ENCODE measurements at regions not wholly inside any gene's neighbourhood (a gene's known extent, or its start where the extent isn't known, plus 50 kb on each side); places are given as distances from the start of the nearest gene placed in this dataset.

DNA sequence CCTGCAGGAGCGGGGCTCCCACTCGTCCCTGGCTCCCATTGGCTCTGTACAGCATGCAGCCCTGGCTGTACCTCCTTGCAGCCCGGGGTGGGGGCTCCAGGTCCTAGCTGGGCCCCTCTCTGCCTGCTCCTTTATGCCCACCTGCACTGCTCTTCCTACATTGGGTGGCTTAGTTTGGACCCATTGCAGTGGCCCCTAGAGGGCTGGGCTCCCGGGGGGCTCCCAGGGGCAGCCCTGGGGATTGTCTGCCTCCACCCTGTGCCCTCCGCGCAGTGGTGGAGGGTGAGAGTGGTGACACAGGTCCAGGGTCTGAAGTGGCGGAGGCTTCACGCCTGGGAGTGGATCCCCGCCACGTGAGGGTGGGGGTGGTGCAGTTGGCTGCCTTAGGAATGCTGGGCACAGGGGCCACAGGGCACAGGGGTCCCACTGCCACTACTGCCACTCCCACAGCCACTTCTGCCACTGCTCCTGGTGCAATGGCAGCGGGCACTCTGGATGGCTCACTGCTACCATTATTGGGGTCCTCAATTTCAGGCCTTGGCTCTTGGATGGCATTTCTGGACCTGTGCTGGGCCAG, 177.1 kb downstream of the ARL4A start:
- no peaks in the 10 kb centered on the region for H3K36me3 ChIP-seq (ENCODE audit: low read length)
- H2AFZ ChIP-seq (ENCODE audit: low read depth, low read length, severe bottlenecking): no peak overlapping the region
- H4K20me1 ChIP-seq (ENCODE audit: low read depth, low read length): no peaks in the 10 kb centered on the region
- H3F3A ChIP-seq (ENCODE audit: insufficient read depth): no peaks in the 10 kb centered on the region
- no peak overlapping the region for H3K27ac ChIP-seq (ENCODE audit: low read depth, low read length)
- no peak overlapping the region for H3K4me3 ChIP-seq (ENCODE audit: insufficient read depth, low read length, poor library complexity, severe bottlenecking)
- no peak overlapping the region for H3K4me2 ChIP-seq (ENCODE audit: low read depth, low read length, poor library complexity, severe bottlenecking)
- H3K9ac ChIP-seq (ENCODE audit: low read length): no peak overlapping the region
- H3K9me2 ChIP-seq (replicated peaks; ENCODE audit: insufficient read depth, low read length): no peaks in the 10 kb centered on the region
- no peaks in the 10 kb centered on the region for H3K9me3 ChIP-seq (ENCODE audit: insufficient read depth, low read length)
- TF ChIP-seq EZH2phosphoT487 (conservative IDR thresholded peaks at IDR 0.05; ENCODE audit: low read length): no peak
- TF ChIP-seq, protein P1, sequence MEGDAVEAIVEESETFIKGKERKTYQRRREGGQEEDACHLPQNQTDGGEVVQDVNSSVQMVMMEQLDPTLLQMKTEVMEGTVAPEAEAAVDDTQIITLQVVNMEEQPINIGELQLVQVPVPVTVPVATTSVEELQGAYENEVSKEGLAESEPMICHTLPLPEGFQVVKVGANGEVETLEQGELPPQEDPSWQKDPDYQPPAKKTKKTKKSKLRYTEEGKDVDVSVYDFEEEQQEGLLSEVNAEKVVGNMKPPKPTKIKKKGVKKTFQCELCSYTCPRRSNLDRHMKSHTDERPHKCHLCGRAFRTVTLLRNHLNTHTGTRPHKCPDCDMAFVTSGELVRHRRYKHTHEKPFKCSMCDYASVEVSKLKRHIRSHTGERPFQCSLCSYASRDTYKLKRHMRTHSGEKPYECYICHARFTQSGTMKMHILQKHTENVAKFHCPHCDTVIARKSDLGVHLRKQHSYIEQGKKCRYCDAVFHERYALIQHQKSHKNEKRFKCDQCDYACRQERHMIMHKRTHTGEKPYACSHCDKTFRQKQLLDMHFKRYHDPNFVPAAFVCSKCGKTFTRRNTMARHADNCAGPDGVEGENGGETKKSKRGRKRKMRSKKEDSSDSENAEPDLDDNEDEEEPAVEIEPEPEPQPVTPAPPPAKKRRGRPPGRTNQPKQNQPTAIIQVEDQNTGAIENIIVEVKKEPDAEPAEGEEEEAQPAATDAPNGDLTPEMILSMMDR (IDR thresholded peaks at IDR 0.05; ENCODE audit: insufficient read depth, low read length, poor library complexity, severe bottlenecking): no peak
- 0 out of 2 replicates have a peak, but pooled peaks cover 3% of the 10 kb centered on the region for H3K27me3 ChIP-seq (ENCODE audit: low read length)
- H3K79me2 ChIP-seq (ENCODE audit: insufficient read depth, low read length): no peaks in the 10 kb centered on the region

DNA sequence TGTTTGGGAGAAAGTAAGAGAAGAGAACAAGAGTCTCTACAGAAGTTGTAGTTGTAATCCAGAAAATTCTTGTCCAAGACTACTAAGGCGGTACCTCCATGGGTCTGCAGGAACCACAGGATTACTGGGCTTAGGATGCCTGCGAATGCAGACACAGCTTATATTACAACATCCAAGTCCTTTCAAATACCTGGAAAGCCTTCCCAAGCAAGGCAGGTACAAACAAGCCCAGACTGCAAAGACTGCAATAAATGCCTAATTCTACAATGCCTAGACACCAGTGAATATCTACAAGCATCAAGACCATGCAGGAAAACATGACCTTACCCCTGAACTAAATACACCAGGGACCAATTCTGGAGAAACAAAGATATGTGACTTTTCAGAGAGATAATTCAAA, 178.2 kb downstream of the ARL4A start:
- Histone ChIP-seq H3K9me2 (replicated peaks; ENCODE audit: insufficient read depth, low read length) (no peaks in the 10 kb centered on the region), H3K4me2 (ENCODE audit: low read depth, low read length, poor library complexity, severe bottlenecking) (no peak overlapping the region), H3F3A (ENCODE audit: insufficient read depth) (no peaks in the 10 kb centered on the region), H4K20me1 (ENCODE audit: low read depth, low read length) (no peaks in the 10 kb centered on the region), H2AFZ (ENCODE audit: low read depth, low read length, severe bottlenecking) (no peak overlapping the region), H3K27ac (ENCODE audit: low read depth, low read length) (no peak overlapping the region), H3K79me2 (ENCODE audit: insufficient read depth, low read length) (no peaks in the 10 kb centered on the region), H3K9me3 (ENCODE audit: insufficient read depth, low read length) (no peaks in the 10 kb centered on the region), H3K4me3 (ENCODE audit: insufficient read depth, low read length, poor library complexity, severe bottlenecking) (no peak overlapping the region), H3K9ac (ENCODE audit: low read length) (no peak overlapping the region), H3K36me3 (ENCODE audit: low read length) (no peaks in the 10 kb centered on the region), H3K27me3 (ENCODE audit: low read length) (0 out of 2 replicates have a peak, but pooled peaks cover 3% of the 10 kb centered on the region)
- no peak for TF ChIP-seq EZH2phosphoT487 (conservative IDR thresholded peaks at IDR 0.05; ENCODE audit: low read length)
- TF ChIP-seq, protein P1 (IDR thresholded peaks at IDR 0.05; ENCODE audit: insufficient read depth, low read length, poor library complexity, severe bottlenecking): no peak

DNA sequence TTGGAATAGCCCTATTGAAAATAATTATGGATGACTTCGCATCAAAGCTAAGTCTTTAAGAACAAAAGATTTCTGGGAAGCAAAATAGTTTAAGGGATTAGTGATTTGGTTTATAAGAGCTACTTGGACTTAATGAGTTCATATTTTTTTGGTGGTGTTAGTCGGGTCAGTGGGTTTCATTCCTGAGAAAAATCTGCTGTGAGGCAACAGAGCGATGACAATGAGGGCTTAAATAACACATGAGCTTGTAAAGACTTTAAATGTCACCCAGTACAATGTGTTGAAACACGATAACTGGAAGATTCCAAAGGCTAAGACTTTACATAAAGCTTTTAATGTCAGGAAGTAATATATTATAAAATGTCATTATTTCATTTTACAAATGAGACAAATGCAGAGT, 178.8 kb downstream of the ARL4A start:
- Histone ChIP-seq H2AFZ (ENCODE audit: low read depth, low read length, severe bottlenecking) (no peak overlapping the region), H3K27ac (ENCODE audit: low read depth, low read length) (no peak overlapping the region)

More for the DNA sequence above, 178.8 kb downstream of the ARL4A start:
- TF ChIP-seq, protein P1 (IDR thresholded peaks at IDR 0.05; ENCODE audit: insufficient read depth, low read length, poor library complexity, severe bottlenecking): no peak
- TF ChIP-seq EZH2phosphoT487 (conservative IDR thresholded peaks at IDR 0.05; ENCODE audit: low read length): no peak
- no peak overlapping the region for H3K4me3 ChIP-seq (ENCODE audit: insufficient read depth, low read length, poor library complexity, severe bottlenecking)
- H3K9me3 ChIP-seq (ENCODE audit: insufficient read depth, low read length): no peaks in the 10 kb centered on the region
- 0 out of 2 replicates have a peak, but pooled peaks cover 3% of the 10 kb centered on the region for H3K27me3 ChIP-seq (ENCODE audit: low read length)
- no peaks in the 10 kb centered on the region for H3F3A ChIP-seq (ENCODE audit: insufficient read depth)
- H3K4me2 ChIP-seq (ENCODE audit: low read depth, low read length, poor library complexity, severe bottlenecking): no peak overlapping the region
- H3K79me2 ChIP-seq (ENCODE audit: insufficient read depth, low read length): no peaks in the 10 kb centered on the region
- no peaks in the 10 kb centered on the region for H4K20me1 ChIP-seq (ENCODE audit: low read depth, low read length)
- no peaks in the 10 kb centered on the region for H3K36me3 ChIP-seq (ENCODE audit: low read length)
- H3K9ac ChIP-seq (ENCODE audit: low read length): no peak overlapping the region
- H3K9me2 ChIP-seq (replicated peaks; ENCODE audit: insufficient read depth, low read length): no peaks in the 10 kb centered on the region

Data from SU-DHL-6 (cell line).